ENCODE measurements at regions not wholly inside any gene's neighbourhood (a gene's known extent, or its start where the extent isn't known, plus 50 kb on each side); places are given as distances from the start of the nearest gene placed in this dataset.

GRCh38 chr4:126482311-126482710, 1150.4 kb upstream of the INTU start:
- no peak for DNase-seq (ENCODE audit: low spot score in 2 of 2)
- Histone ChIP-seq H3K36me3 (no peaks in the 10 kb centered on the region), H3K27ac (no peak overlapping the region), H3K9me3 (no peaks in the 10 kb centered on the region), H3K27me3 (no peaks in the 10 kb centered on the region), H3K4me1 (no peaks in the 10 kb centered on the region), H3K4me3 (no peak overlapping the region)
- no peak for TF ChIP-seq POLR2A (IDR thresholded peaks at IDR 0.05)
- TF ChIP-seq POLR2AphosphoS5 (IDR thresholded peaks at IDR 0.05) = no peak
- TF ChIP-seq, protein P1, sequence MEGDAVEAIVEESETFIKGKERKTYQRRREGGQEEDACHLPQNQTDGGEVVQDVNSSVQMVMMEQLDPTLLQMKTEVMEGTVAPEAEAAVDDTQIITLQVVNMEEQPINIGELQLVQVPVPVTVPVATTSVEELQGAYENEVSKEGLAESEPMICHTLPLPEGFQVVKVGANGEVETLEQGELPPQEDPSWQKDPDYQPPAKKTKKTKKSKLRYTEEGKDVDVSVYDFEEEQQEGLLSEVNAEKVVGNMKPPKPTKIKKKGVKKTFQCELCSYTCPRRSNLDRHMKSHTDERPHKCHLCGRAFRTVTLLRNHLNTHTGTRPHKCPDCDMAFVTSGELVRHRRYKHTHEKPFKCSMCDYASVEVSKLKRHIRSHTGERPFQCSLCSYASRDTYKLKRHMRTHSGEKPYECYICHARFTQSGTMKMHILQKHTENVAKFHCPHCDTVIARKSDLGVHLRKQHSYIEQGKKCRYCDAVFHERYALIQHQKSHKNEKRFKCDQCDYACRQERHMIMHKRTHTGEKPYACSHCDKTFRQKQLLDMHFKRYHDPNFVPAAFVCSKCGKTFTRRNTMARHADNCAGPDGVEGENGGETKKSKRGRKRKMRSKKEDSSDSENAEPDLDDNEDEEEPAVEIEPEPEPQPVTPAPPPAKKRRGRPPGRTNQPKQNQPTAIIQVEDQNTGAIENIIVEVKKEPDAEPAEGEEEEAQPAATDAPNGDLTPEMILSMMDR (IDR thresholded peaks at IDR 0.05) = no peak
- no peak for TF ChIP-seq EP300 (IDR thresholded peaks at IDR 0.05)

DNA sequence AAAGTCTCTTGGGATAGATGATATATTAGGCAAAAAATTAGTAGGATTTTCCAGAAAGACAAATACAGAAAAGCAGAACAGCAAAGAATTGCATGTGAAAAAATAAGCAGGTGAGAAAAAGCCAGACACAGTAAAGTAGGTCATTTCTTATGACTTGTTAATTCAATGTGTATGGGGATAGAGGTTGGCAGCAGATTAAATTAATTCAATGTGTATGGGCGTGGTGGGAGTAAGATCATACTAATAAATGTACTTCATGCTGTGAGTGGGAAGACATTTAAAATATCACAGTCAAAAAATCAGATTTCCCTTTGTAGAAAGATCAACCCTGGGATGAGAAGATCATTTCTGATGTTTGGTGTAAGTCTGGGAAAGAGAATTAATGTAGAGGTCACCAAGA, 1146.4 kb upstream of the INTU start:
- no peak for TF ChIP-seq POLR2AphosphoS5 (IDR thresholded peaks at IDR 0.05)
- no peak for TF ChIP-seq EP300 (IDR thresholded peaks at IDR 0.05)
- TF ChIP-seq POLR2A (IDR thresholded peaks at IDR 0.05) = no peak
- TF ChIP-seq, protein P1 (IDR thresholded peaks at IDR 0.05) = no peak
- H3K27ac ChIP-seq = no peak overlapping the region
- 41% methylated on average over 1 of the region's 1 CpG for WGBS
- H3K4me1 ChIP-seq = no peaks in the 10 kb centered on the region
- no peak for DNase-seq (ENCODE audit: low spot score in 2 of 2)
- H3K27me3 ChIP-seq = no peaks in the 10 kb centered on the region
- H3K36me3 ChIP-seq = no peaks in the 10 kb centered on the region
- H3K9me3 ChIP-seq = no peaks in the 10 kb centered on the region
- H3K4me3 ChIP-seq = no peak overlapping the region

- no peaks in the 10 kb centered on the region for H3K36me3 ChIP-seq
- H3K4me1 ChIP-seq = no peaks in the 10 kb centered on the region
- no peak for DNase-seq (ENCODE audit: low spot score in 2 of 2)
- no peaks in the 10 kb centered on the region for H3K27me3 ChIP-seq
- H3K4me3 ChIP-seq = no peak overlapping the region
- no peak overlapping the region for H3K27ac ChIP-seq
- TF ChIP-seq POLR2A (IDR thresholded peaks at IDR 0.05) = no peak
- TF ChIP-seq, protein P1 (IDR thresholded peaks at IDR 0.05) = no peak
- no peak for TF ChIP-seq POLR2AphosphoS5 (IDR thresholded peaks at IDR 0.05)
- 98% methylated on average over 5 of the region's 33 CpGs for WGBS
- no peaks in the 10 kb centered on the region for H3K9me3 ChIP-seq
Observed at GRCh38 chr4:126489826-126490463, 1142.8 kb upstream of the INTU start.

DNA sequence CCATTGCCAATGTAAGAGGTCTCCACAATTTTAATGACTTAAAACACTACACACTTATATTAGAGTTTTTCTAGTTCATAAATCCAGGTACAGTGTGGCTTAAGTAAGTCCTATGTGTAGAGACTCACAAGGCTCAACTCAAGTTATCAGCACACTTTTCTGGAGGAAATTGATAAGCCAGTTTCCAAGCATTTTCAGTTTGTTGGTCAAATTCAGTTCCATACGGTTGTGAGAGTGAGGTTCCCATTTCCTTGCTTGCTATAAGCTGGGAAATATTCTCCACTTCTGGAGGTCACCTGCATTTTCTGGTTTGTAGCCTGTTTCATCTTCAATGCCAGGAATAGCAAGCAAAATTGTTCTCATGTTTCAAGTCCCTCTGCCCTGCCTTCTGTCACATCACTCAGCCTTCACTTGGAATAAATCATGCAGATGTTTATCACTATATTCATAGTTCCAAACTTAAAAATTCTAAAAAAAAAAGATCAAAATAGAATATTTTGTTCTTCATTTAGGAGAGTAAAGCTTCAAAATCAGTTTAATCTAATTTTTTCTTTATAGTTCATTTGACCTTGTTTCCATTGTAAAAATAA, 1137.5 kb upstream of the INTU start:
- H3K4me3 ChIP-seq = no peak overlapping the region
- no peaks in the 10 kb centered on the region for H3K4me1 ChIP-seq
- H3K9me3 ChIP-seq = no peaks in the 10 kb centered on the region
- TF ChIP-seq, protein P1 (IDR thresholded peaks at IDR 0.05) = no peak
- no peak for TF ChIP-seq POLR2AphosphoS5 (IDR thresholded peaks at IDR 0.05)
- TF ChIP-seq POLR2A (IDR thresholded peaks at IDR 0.05) = no peak
- no peak for TF ChIP-seq EP300 (IDR thresholded peaks at IDR 0.05)
- DNase-seq (ENCODE audit: low spot score in 2 of 2) = no peak
- no peak overlapping the region for H3K27ac ChIP-seq
- 70% methylated on average over 1 of the region's 1 CpG for WGBS
- H3K27me3 ChIP-seq = no peaks in the 10 kb centered on the region
- no peaks in the 10 kb centered on the region for H3K36me3 ChIP-seq

- WGBS = 78% methylated on average over 1 of the region's 1 CpG
- Histone ChIP-seq H3K27me3 (no peaks in the 10 kb centered on the region), H3K36me3 (no peaks in the 10 kb centered on the region), H3K4me1 (no peaks in the 10 kb centered on the region), H3K27ac (no peak overlapping the region), H3K9me3 (no peaks in the 10 kb centered on the region), H3K4me3 (no peak overlapping the region)
- DNase-seq (ENCODE audit: low spot score in 2 of 2) = no peak
- TF ChIP-seq POLR2AphosphoS5 (IDR thresholded peaks at IDR 0.05) (no peak), EP300 (IDR thresholded peaks at IDR 0.05) (no peak), POLR2A (IDR thresholded peaks at IDR 0.05) (no peak)
- TF ChIP-seq, protein P1 (IDR thresholded peaks at IDR 0.05) = no peak
Observed at GRCh38 chr4:126512979-126513378, 1119.8 kb upstream of the INTU start.

All from suprapubic skin (tissue), 4 donors.